ENCODE measurements at regions not wholly inside any gene's neighbourhood (a gene's known extent, or its start where the extent isn't known, plus 50 kb on each side); places are given as distances from the start of the nearest gene placed in this dataset.

DNA sequence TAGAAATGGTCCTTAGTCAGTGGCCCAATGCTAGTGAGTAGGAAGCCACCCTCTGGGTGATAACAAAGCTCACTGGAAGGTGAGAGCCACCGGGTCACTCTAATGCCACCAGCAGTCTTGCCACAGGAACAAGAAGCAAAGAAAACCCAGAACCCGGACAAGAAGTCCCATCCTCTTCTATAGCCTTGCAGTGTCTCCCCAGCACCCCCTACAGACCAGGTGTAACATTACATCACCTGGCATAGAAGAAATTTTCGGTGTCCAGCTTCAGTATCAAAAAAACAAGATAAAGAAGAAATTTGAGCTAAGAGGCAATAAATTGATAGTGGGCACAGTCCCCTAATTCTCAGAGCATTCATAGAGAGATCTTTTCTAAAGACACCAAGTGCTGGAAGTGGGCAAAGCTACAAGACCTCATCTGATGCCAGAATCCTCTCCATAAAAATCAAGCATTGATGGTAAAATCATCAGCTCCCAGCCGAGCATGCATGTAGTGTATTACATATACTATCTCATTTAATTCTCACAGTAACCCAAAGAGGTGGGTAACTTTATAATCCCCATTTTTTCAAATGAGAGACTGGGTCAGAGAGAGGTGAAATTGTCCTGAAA is 491.0 kb downstream of the MATN1 start:
- Histone ChIP-seq H3K27ac (no peak overlapping the region), H3K9me3 (no peaks in the 10 kb centered on the region), H3K27me3 (no peaks in the 10 kb centered on the region), H3K4me1 (ENCODE audit: insufficient read depth) (no peaks in the 10 kb centered on the region), H3K4me3 (no peak overlapping the region), H3K36me3 (no peaks in the 10 kb centered on the region)
- TF ChIP-seq, protein P1, sequence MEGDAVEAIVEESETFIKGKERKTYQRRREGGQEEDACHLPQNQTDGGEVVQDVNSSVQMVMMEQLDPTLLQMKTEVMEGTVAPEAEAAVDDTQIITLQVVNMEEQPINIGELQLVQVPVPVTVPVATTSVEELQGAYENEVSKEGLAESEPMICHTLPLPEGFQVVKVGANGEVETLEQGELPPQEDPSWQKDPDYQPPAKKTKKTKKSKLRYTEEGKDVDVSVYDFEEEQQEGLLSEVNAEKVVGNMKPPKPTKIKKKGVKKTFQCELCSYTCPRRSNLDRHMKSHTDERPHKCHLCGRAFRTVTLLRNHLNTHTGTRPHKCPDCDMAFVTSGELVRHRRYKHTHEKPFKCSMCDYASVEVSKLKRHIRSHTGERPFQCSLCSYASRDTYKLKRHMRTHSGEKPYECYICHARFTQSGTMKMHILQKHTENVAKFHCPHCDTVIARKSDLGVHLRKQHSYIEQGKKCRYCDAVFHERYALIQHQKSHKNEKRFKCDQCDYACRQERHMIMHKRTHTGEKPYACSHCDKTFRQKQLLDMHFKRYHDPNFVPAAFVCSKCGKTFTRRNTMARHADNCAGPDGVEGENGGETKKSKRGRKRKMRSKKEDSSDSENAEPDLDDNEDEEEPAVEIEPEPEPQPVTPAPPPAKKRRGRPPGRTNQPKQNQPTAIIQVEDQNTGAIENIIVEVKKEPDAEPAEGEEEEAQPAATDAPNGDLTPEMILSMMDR (IDR thresholded peaks at IDR 0.05) = no peak
- TF ChIP-seq EP300 (IDR thresholded peaks at IDR 0.05) = no peak
- TF ChIP-seq POLR2A (IDR thresholded peaks at IDR 0.05) = no peak
- intact Hi-C loops (cut with DNase I) = no loop called here
- 45 to 52% (median 45%) methylated on average over 4 of the region's 4 CpGs for WGBS, 3 donors
- no peak for DNase-seq

DNA sequence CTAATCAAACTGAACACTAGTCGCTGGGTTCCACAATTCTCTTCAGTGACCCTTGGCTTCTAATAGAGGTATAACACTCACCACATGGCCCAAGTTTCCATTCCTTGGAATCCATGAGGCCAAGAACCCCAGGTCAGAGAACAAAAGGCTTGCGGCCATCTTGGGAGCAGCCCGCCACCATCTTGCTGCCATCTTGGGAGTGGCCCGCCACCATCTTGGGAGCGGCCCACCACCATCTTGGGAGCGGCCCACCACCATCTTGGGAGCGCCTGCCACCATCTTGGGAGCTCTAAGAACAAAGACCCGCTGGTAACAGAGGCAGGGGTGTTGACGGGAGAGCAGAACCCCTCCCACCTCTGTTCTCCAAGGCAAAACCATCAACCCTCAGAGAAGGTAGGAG is 493.4 kb downstream of the MATN1 start:
- Histone ChIP-seq H3K36me3 (no peaks in the 10 kb centered on the region), H3K4me3 (no peak overlapping the region), H3K4me1 (ENCODE audit: insufficient read depth) (no peaks in the 10 kb centered on the region), H3K27ac (no peak overlapping the region), H3K9me3 (no peaks in the 10 kb centered on the region), H3K27me3 (no peaks in the 10 kb centered on the region)
- intact Hi-C loops (cut with DNase I) = loop anchor here in 1 of 4 donors (2.0 kb wide), 1 partner anchor 15 kb away; no protein-coding TSS in a partner anchor
- no peak for DNase-seq
- 84 to 96% (median 96%) methylated on average over 9 of the region's 9 CpGs for WGBS, 3 donors
- TF ChIP-seq, protein P1 (IDR thresholded peaks at IDR 0.05) = no peak
- TF ChIP-seq EP300 (IDR thresholded peaks at IDR 0.05) (no peak), POLR2A (IDR thresholded peaks at IDR 0.05) (no peak)

DNA sequence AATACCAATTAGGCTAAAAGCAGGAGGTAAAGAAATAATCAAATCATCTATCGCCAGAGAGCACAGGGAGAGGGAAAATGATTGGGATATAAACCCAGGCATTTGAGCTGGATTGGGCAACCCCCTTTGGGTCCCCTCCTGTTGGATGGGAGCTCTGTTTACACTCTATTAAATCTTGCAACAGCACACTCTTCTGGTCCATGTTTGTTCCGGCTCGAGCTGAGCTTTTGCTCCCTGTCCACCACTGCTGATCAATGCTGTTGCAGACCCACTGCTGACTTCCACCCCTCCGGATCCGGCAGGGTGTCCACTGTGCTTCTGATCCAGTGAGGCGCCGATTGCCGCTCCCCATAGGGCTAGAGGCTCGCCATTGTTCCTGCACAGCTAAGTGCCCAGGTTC is 493.8 kb downstream of the MATN1 start:
- Histone ChIP-seq H3K27me3 (no peaks in the 10 kb centered on the region), H3K36me3 (no peaks in the 10 kb centered on the region), H3K27ac (no peak overlapping the region), H3K9me3 (no peaks in the 10 kb centered on the region), H3K4me3 (no peak overlapping the region), H3K4me1 (ENCODE audit: insufficient read depth) (no peaks in the 10 kb centered on the region)
- 78 to 83% (median 81%) methylated on average over 9 of the region's 9 CpGs for WGBS, 3 donors
- DNase-seq = no peak
- TF ChIP-seq EP300 (IDR thresholded peaks at IDR 0.05) = no peak
- no peak for TF ChIP-seq POLR2A (IDR thresholded peaks at IDR 0.05)
- TF ChIP-seq, protein P1 (IDR thresholded peaks at IDR 0.05) = no peak
- intact Hi-C loops (cut with DNase I) = loop anchor here in 1 of 4 donors (2.0 kb wide), 1 partner anchor 15 kb away; no protein-coding TSS in a partner anchor

DNA sequence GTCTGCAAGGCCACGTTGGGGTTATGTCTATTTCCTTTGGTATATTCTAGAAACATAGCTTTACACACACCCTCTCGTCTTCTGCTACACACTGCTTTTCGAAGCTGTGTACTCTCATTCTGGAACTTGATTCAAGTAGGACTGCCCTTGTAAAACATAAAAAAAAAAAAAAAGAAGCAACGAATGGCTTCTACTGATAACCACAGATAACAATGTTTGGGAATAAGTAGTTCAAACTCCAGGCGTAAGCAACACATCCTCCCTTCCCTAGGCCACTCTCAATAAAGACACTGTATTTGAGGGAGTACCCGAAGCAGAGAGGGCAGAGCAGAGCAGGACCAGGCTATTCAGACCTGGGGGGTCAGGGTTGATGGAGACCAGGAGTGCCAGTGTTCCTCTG is 496.7 kb downstream of the MATN1 start:
- no peaks in the 10 kb centered on the region for H3K4me1 ChIP-seq (ENCODE audit: insufficient read depth)
- intact Hi-C loops (cut with DNase I) = no loop called here
- no peaks in the 10 kb centered on the region for H3K36me3 ChIP-seq
- no peak overlapping the region for H3K4me3 ChIP-seq
- TF ChIP-seq, protein P1 (IDR thresholded peaks at IDR 0.05) = no peak
- TF ChIP-seq EP300 (IDR thresholded peaks at IDR 0.05) (no peak), POLR2A (IDR thresholded peaks at IDR 0.05) (no peak)
- 14 to 32% (median 15%) methylated on average over 6 of the region's 6 CpGs for WGBS, 3 donors
- no peak for DNase-seq
- no peak overlapping the region for H3K27ac ChIP-seq
- no peaks in the 10 kb centered on the region for H3K27me3 ChIP-seq
- no peaks in the 10 kb centered on the region for H3K9me3 ChIP-seq

Measured in ovary (tissue), 7 donors.